Pulmonary artery endothelial cell (primary cell): ENCODE measurements at regions not wholly inside any gene's neighbourhood (a gene's known extent, or its start where the extent isn't known, plus 50 kb on each side); places are given as distances from the start of the nearest gene placed in this dataset.
A peak's percentile ranks its signal among the peaks of the same experiment; 100 is the strongest.
"Not testable (repeated sequence)": the region's sequence is repeated elsewhere in the genome, so short reads cannot be mapped to it uniquely, and the experiment has no call there.

Experiments
- DNase-seq: peaks from one replicate; pipeline ENCODE4 v3.0.0-alpha.2; 2011; ENCODE audit warnings: low read depth, low spot score

GRCh38 chr6:121759370-121759769 lies 323.9 kb downstream of the GJA1 start:
- DNase-seq: no peak

- DNase-seq: no peak
These were observed 324.7 kb downstream of the GJA1 start for GRCh38 chr6:121760191-121760590.

GRCh38 chr6:121760745-121761144 lies 325.3 kb downstream of the GJA1 start:
- no peak for DNase-seq

DNA sequence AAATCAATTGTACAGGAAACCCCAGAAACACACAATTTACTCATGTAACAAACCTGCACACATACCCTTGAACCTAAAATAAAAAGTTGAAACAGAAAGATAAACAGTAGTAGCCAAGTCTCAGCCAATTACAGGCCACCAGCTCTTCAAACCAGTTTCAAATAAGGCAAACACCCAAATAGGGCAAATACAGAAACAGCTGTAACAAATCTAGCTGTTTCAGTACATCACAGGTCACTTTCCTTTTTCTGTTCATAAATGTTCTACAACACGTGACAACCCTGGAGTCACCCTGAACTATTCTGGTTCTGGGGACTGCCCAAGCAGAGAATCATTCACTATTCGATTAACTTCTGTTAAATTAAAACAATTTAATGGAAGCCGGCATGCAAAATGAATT lies 329.0 kb downstream of the GJA1 start:
- no peak for DNase-seq

GRCh38 chr6:121765060-121765459 lies 329.6 kb downstream of the GJA1 start:
- DNase-seq: no peak

DNA sequence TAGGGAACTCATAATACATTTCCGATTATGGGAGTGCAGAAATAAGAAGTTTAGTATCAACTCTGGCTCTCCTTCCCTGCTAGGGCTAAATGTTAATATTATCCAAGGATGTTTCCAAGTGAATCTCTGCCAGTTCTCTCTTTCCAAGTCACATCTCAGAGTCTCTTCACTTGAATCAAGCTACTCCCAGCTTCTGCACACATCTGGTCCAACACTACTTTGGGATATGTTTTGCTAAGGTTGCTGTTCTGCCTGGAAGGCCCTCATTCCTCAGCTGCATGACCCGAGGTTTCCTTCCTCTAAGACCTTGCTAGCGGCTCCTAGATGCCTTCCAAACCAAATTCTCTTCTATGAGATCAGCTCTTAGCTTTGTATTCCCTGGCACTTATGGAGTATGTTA lies 331.8 kb downstream of the GJA1 start:
- no peak for DNase-seq

- no peak for DNase-seq
These were observed 335.5 kb downstream of the GJA1 start for GRCh38 chr6:121770943-121771342.

DNA sequence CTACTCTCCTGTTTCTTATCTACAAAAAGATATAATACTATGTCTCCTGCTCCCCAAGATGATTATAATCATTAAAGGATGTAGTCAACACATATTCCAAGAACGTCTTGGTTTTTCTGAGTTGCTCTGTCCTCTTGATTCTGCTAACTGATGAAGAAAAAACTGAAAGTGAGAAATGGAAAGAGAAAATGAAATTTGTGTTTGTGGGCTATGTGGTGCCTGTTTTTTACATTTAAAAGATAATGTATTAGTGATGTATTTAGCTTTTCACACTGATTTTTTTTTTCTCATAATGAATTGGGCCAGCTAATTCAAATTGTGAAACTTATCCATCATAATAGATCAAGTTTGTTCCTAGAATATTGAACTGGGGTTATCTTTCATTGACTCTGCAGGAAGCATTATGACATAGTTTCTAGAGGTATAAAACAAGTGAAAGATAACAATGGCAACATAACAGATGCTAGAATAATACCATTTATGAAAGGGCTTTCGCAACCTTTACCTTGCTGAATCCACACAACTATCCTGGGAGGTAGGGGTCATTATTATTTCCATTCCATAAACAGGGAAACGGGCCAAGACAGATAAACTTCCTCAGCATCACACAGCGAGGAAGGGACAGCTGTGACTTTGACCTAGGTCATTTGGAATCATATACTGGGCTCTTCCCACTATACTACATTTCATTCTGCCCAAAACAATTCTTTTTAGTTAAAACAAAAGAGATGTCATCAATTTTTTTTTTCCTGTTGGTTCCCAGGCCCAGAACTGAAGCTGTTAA lies 336.7 kb downstream of the GJA1 start:
- no peak for DNase-seq

DNA sequence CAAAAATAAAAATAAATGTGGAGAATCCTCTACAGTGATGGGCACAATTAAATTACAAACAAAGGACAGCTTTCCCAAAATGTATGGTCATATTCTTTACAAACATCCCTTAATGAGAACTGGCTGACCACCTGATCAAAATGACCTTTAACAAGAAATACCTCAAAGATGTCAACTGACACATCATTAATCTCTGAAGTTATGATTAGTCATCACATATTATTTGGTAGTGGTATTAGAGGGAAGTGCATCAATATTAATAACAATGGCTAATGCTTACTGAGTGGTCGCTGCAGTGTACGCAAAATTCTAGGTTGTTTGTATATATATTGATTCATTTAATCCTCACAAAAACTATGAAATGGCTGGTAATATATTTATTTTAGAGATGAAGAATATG lies 340.6 kb downstream of the GJA1 start:
- no peak for DNase-seq

GRCh38 chr6:121780325-121781321 lies 345.2 kb downstream of the GJA1 start:
- no peak for DNase-seq

DNA sequence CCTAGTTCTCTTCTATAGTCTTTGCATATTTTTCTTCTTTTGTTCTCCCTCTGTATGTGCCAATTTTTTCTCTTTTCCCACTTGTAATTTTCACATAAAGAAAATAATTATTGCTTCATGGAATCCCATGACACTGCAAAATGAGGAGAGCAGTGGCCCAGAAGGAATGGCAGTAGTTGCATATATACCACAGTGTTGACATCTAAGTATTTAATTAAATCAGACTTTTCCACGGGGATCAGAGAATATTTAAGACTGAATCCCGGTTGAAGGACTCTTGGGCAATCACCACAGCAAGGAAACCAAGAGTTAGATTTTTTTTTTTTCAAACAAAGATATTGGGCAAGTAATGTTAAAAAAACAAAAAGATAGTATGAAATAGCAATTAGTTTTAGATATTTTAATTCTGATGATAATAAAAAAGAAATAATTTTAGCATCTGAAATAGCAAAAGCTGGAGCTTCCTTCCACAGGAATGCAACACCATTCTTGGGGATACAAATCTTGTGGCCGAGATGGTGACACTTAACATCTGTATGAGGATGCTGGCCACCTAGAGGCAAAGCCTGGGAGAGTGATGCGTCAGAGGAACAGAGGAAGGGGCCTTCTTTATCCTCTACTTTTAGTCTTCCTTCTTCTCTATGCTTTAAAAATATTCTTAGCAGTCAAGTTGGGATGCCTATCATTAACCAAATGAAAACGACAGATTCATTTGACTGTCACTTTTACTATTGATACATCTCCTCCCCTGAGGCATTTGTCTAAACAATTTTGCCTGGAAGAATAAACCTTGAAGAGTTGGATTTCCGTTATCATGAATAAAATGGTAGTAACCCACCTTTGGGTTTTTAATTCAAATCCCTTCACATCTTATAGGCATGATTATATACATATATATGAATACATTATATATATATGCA lies 356.2 kb downstream of the GJA1 start:
- no peak for DNase-seq

- peak; percentile 8 for DNase-seq
These were observed 359.2 kb downstream of the GJA1 start for GRCh38 chr6:121794630-121795029.

DNA sequence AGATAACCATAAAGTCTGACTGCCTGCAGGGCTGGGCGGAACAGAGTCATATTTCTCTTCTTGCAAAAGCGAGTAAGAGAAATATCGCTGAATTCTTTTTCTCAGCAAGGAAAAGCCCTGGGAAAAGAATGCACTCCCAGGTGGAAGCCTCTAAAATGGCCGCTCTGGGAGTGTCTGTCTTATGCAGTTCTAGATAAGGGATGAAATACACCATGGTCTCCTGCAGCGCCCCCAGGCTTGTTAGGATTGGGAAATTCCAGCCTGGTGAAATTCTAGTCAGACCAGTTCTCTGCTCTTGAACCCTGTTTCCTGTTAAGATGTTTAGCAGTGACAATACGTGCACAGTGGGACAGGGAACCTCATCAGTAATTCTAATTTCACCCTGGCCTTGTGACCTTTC lies 362.2 kb downstream of the GJA1 start:
- not testable (repeated sequence) for DNase-seq

- not testable (repeated sequence) for DNase-seq
These were observed 362.7 kb downstream of the GJA1 start for GRCh38 chr6:121798126-121798525.

- DNase-seq: no peak
These were observed 364.1 kb downstream of the GJA1 start for GRCh38 chr6:121799574-121799973.

DNA sequence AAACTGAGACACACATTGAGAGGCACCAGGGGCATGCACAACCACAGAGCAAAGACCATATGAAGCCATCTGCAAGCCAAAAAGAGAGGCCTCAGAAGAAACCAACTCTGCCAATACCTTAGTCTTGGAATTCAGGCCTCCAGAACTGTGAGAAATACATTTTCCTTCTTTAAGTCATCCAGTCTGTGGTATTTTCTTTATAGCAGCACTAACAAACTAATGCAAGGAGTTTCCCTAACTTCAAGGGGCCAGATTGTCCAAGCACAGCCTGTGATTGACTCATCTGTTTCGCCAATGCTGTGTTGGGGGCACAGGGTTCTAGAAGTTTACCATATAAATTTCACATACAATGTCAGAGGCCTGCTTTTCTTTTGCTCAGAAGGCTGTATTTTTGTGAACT lies 364.6 kb downstream of the GJA1 start:
- no peak for DNase-seq

DNA sequence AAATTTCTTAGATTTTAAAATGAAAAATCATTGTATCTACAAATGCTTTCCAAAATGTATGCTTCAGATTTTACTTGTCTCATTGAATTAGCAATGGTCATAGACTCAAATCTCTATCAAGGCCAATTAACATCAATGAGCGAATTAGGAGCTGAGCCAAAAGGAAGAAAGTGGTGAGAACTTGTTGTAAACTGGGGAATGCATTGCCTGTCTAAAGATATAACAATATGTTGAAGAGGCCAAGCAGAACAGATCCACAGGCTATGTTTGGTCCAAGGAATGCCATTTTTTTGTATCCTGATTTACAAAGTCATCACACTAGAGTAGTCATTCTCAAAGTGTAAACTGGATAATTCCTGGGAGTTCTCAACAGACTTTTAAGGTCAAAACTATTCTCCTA lies 370.7 kb downstream of the GJA1 start:
- no peak for DNase-seq

GRCh38 chr6:121809211-121809610 lies 373.8 kb downstream of the GJA1 start:
- DNase-seq: no peak

DNA sequence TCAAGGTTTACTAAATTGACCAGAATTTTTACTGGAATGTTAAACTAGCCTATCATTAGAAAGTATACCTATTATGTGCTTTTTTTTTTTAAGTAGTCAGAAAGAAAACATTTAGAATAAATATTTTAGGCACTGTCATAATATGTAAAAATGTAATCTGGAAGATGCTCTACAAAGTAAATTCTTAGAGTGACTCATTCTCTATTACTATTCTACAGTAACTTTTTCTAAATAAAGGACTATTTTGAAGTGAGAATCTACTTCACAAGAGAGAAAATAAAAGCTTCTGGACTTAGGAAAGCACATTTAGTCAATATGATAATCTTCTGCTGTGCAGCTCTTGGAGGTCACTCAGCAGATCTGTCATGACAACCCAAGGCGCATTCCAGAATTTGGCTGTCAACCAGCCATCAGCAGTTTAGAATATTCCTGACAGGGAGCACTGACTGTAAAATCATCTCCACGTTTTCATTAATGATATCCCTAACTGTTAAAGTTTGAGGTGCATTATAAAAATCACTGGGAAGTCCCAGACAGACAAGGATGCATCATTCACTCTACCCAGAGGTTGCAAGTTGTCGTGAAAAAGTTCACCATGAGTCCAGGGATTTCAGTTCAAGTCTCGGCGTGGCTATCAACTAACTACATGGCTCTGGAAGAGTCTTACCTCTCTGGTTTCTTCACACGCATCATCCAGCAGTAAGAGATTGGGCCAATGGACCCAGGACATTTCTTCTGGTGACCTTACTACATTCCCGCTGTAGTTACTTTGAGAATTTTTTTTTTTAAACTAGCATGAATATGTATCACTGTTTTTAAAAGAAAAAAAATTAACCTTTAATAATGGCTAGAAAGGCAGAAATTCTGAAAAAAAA lies 374.9 kb downstream of the GJA1 start:
- no peak for DNase-seq

- no peak for DNase-seq
These were observed 375.7 kb downstream of the GJA1 start for GRCh38 chr6:121811106-121811505.
